HEK293 (cell line): ENCODE measurements at regions not wholly inside any gene's neighbourhood (a gene's known extent, or its start where the extent isn't known, plus 50 kb on each side); places are given as distances from the start of the nearest gene placed in this dataset.

ENCODE experiments used
- IKZF3 ChIP-seq: fragments of 450-650 bp; IDR thresholded peaks from 2 replicates; pipeline ENCODE4 v1.5.0; 2018; ENCODE audit warnings: missing biosample characterization, mild to moderate bottlenecking, missing genetic modification characterization, moderate library complexity
- OSR2 ChIP-seq: fragments of 450-650 bp; formaldehyde crosslinking; IDR thresholded peaks from 2 replicates; pipeline ENCODE4 v1.5.1; 2016; ENCODE audit warnings: missing biosample characterization, missing genetic modification characterization
- SCRT1 ChIP-seq: fragments of 450-650 bp; formaldehyde crosslinking; IDR thresholded peaks from 2 replicates; pipeline ENCODE4 v1.5.1; 2016; ENCODE audit warnings: missing biosample characterization, missing genetic modification characterization, borderline replicate concordance
- SETDB1 ChIP-seq: IDR thresholded peaks from one replicate; pipeline ENCODE4 v1.6.1; 2017; ENCODE audit warnings: mild to moderate bottlenecking, low read length, moderate library complexity, mixed read lengths; ENCODE audit not compliant: insufficient read length
- SP3 ChIP-seq: fragments of 450-650 bp; formaldehyde crosslinking; IDR thresholded peaks from 2 replicates; pipeline ENCODE4 v1.5.1; 2016; ENCODE audit warnings: missing biosample characterization, missing genetic modification characterization
- ZBTB48 ChIP-seq: fragments of 450-650 bp; formaldehyde crosslinking; IDR thresholded peaks from 2 replicates; pipeline ENCODE4 v1.5.1; 2016; ENCODE audit warnings: missing biosample characterization, missing genetic modification characterization
- ZNF140 ChIP-seq: fragments of 450-650 bp; formaldehyde crosslinking; IDR thresholded peaks from 2 replicates; pipeline ENCODE4 v1.5.1; 2016; ENCODE audit warnings: missing biosample characterization, missing genetic modification characterization
- ZNF266 ChIP-seq: fragments of 450-650 bp; formaldehyde crosslinking; IDR thresholded peaks from 2 replicates; pipeline ENCODE4 v1.5.1; 2016; ENCODE audit warnings: missing biosample characterization, missing genetic modification characterization, low read depth
- ZNF324 ChIP-seq: fragments of 450-650 bp; formaldehyde crosslinking; IDR thresholded peaks from 2 replicates; pipeline ENCODE4 v1.5.1; 2016; ENCODE audit warnings: missing biosample characterization, missing genetic modification characterization
- ZNF501 ChIP-seq: fragments of 450-650 bp; formaldehyde crosslinking; IDR thresholded peaks from 2 replicates; pipeline ENCODE4 v1.5.1; 2016; ENCODE audit warnings: missing biosample characterization, missing genetic modification characterization
- ZNF514 ChIP-seq: fragments of 450-650 bp; formaldehyde crosslinking; IDR thresholded peaks from 2 replicates; pipeline ENCODE4 v1.5.1; 2016; ENCODE audit warnings: missing biosample characterization, missing genetic modification characterization
- ZNF548 ChIP-seq: fragments of 450-650 bp; formaldehyde crosslinking; IDR thresholded peaks from 2 replicates; pipeline ENCODE4 v1.5.1; 2016; ENCODE audit warnings: missing biosample characterization, missing genetic modification characterization
- ZNF558 ChIP-seq: fragments of 450-650 bp; formaldehyde crosslinking; IDR thresholded peaks from 2 replicates; pipeline ENCODE4 v1.5.1; 2016; ENCODE audit warnings: missing biosample characterization, missing genetic modification characterization
- ZNF560 ChIP-seq: fragments of 450-650 bp; formaldehyde crosslinking; IDR thresholded peaks from 2 replicates; pipeline ENCODE4 v1.5.1; 2017; ENCODE audit warnings: missing biosample characterization, missing genetic modification characterization, borderline replicate concordance
- ZNF624 ChIP-seq: fragments of 450-650 bp; formaldehyde crosslinking; IDR thresholded peaks from 2 replicates; pipeline ENCODE4 v1.5.1; 2017; ENCODE audit warnings: missing biosample characterization, missing genetic modification characterization
- ZNF654 ChIP-seq: fragments of 450-650 bp; formaldehyde crosslinking; IDR thresholded peaks from 2 replicates; pipeline ENCODE4 v1.5.1; 2016; ENCODE audit warnings: low read depth, missing biosample characterization, missing genetic modification characterization
- ZNF76 ChIP-seq: fragments of 450-650 bp; formaldehyde crosslinking; IDR thresholded peaks from 2 replicates; pipeline ENCODE4; 2016; ENCODE audit warnings: low read depth, missing biosample characterization, missing genetic modification characterization, borderline replicate concordance
- ZXDB ChIP-seq: fragments of 450-650 bp; formaldehyde crosslinking; IDR thresholded peaks from 2 replicates; pipeline ENCODE4 v1.5.1; 2016; ENCODE audit warnings: missing biosample characterization, missing genetic modification characterization
- TF ChIP-seq, protein P1 (sequence below): fragments of 450-650 bp; formaldehyde crosslinking; IDR thresholded peaks from 2 replicates; pipeline ENCODE4 v1.5.1; 2016; ENCODE audit warnings: missing biosample characterization, missing genetic modification characterization
- TF ChIP-seq, protein P2 (sequence below): fragments of 450-650 bp; formaldehyde crosslinking; IDR thresholded peaks from 2 replicates; pipeline ENCODE4 v1.5.1; 2016; ENCODE audit warnings: missing biosample characterization, missing genetic modification characterization
- TF ChIP-seq, protein P3 (sequence below): fragments of 450-650 bp; formaldehyde crosslinking; IDR thresholded peaks from 2 replicates; pipeline ENCODE4 v1.5.1; 2016; ENCODE audit warnings: missing biosample characterization, missing genetic modification characterization, borderline replicate concordance
- TF ChIP-seq, protein P4 (sequence below): fragments of 450-650 bp; formaldehyde crosslinking; conservative IDR thresholded peaks from 2 replicates; pipeline ENCODE4 v1.5.1; 2016; ENCODE audit warnings: low read depth, missing biosample characterization, missing genetic modification characterization
- TF ChIP-seq, protein P5 (sequence below): fragments of 450-650 bp; formaldehyde crosslinking; IDR thresholded peaks from 2 replicates; pipeline ENCODE4; 2016; ENCODE audit warnings: missing biosample characterization, missing genetic modification characterization
- TF ChIP-seq, protein P6 (sequence below): fragments of 450-650 bp; formaldehyde crosslinking; IDR thresholded peaks from 2 replicates; pipeline ENCODE4 v1.5.1; 2016; ENCODE audit warnings: missing biosample characterization, missing genetic modification characterization, borderline replicate concordance

DNA sequence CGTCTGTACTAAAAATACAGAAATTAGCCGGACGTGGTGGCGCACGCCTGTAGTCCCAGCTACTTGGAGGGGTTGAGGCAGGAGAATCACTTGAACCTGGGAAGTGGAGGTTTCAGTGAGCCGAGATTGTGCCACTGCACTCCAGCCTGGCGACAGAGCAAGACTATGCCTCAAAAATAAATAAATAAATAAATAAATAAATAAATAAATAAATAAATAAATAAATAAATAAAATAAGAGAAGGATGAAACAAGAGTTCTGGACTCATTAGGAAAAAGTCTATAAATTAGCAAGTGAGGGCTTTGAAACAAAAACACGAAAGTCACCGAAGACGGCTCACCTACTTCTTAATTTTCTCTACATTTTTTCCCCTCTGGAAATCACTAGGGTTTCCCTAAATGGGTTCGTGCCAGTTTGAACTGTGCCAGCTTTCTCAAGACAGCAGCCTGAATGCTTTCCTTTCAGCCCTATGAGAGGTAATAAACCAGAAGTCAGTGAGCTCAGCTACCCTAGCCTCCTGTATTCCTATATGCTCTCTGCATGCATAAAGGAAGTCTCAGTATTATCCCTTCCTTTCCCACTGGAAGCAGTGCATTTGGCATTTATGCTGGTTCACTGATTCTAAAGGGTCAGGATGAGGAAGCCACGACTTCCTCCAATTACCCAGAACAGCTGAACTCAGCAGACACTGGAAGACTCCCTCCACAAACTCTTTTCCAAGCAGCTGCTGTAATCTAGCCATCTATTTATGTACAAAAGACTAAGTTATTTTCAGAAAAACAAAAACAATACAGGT lies 266.9 kb downstream of the ZBBX start (continued):
- TF ChIP-seq, protein P1, sequence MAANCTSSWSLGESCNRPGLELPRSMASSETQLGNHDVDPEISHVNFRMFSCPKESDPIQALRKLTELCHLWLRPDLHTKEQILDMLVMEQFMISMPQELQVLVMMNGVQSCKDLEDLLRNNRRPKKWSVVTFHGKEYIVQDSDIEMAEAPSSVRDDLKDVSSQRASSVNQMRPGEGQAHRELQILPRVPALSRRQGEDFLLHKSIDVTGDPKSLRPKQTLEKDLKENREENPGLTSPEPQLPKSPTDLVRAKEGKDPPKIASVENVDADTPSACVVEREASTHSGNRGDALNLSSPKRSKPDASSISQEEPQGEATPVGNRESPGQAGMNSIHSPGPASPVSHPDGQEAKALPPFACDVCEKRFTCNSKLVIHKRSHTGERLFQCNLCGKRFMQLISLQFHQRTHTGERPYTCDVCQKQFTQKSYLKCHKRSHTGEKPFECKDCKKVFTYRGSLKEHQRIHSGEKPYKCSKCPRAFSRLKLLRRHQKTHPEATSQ (tag by site-specific recombination): no peak
- TF ChIP-seq, protein P2, sequence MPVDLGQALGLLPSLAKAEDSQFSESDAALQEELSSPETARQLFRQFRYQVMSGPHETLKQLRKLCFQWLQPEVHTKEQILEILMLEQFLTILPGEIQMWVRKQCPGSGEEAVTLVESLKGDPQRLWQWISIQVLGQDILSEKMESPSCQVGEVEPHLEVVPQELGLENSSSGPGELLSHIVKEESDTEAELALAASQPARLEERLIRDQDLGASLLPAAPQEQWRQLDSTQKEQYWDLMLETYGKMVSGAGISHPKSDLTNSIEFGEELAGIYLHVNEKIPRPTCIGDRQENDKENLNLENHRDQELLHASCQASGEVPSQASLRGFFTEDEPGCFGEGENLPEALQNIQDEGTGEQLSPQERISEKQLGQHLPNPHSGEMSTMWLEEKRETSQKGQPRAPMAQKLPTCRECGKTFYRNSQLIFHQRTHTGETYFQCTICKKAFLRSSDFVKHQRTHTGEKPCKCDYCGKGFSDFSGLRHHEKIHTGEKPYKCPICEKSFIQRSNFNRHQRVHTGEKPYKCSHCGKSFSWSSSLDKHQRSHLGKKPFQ (tag by site-specific recombination): no peak
- TF ChIP-seq ZNF324 (tag by site-specific recombination) (no peak), ZNF624 (tag by site-specific recombination) (no peak), ZXDB (peak; percentile 30; the same call in 1 of the 2 replicates), ZNF560 (tag by site-specific recombination) (peak; percentile 62; the same call in 1 of the 2 replicates), ZBTB48 (tag by site-specific recombination) (no peak), SCRT1 (tag by site-specific recombination) (no peak), ZNF558 (tag by site-specific recombination) (peak; percentile 46; the same call in 1 of the 2 replicates), ZNF548 (tag by site-specific recombination) (no peak), ZNF514 (tag by site-specific recombination) (no peak), OSR2 (tag by site-specific recombination) (no peak), ZNF76 (tag by site-specific recombination) (no peak), ZNF501 (tag by site-specific recombination) (0 out of 2 replicates have a peak, but pooled peaks have one; percentile 25), SP3 (tag by site-specific recombination) (no peak), SETDB1 (no peak), IKZF3 (no peak), ZNF654 (tag by site-specific recombination) (peak; percentile 37; the same call in 1 of the 2 replicates), ZNF140 (tag by site-specific recombination) (peak; percentile 68; the same call in 1 of the 2 replicates), ZNF266 (tag by site-specific recombination) (0 out of 2 replicates have a peak, but pooled peaks have one; percentile 17)
- TF ChIP-seq, protein P3, sequence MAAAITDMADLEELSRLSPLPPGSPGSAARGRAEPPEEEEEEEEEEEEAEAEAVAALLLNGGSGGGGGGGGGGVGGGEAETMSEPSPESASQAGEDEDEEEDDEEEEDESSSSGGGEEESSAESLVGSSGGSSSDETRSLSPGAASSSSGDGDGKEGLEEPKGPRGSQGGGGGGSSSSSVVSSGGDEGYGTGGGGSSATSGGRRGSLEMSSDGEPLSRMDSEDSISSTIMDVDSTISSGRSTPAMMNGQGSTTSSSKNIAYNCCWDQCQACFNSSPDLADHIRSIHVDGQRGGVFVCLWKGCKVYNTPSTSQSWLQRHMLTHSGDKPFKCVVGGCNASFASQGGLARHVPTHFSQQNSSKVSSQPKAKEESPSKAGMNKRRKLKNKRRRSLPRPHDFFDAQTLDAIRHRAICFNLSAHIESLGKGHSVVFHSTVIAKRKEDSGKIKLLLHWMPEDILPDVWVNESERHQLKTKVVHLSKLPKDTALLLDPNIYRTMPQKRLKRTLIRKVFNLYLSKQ (tag by site-specific recombination): 0 out of 2 replicates have a peak, but pooled peaks have one; percentile 58
- TF ChIP-seq, protein P4, sequence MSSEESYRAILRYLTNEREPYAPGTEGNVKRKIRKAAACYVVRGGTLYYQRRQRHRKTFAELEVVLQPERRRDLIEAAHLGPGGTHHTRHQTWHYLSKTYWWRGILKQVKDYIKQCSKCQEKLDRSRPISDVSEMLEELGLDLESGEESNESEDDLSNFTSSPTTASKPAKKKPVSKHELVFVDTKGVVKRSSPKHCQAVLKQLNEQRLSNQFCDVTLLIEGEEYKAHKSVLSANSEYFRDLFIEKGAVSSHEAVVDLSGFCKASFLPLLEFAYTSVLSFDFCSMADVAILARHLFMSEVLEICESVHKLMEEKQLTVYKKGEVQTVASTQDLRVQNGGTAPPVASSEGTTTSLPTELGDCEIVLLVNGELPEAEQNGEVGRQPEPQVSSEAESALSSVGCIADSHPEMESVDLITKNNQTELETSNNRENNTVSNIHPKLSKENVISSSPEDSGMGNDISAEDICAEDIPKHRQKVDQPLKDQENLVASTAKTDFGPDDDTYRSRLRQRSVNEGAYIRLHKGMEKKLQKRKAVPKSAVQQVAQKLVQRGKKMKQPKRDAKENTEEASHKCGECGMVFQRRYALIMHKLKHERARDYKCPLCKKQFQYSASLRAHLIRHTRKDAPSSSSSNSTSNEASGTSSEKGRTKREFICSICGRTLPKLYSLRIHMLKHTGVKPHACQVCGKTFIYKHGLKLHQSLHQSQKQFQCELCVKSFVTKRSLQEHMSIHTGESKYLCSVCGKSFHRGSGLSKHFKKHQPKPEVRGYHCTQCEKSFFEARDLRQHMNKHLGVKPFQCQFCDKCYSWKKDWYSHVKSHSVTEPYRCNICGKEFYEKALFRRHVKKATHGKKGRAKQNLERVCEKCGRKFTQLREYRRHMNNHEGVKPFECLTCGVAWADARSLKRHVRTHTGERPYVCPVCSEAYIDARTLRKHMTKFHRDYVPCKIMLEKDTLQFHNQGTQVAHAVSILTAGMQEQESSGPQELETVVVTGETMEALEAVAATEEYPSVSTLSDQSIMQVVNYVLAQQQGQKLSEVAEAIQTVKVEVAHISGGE (tag by site-specific recombination): peak; percentile 79
- TF ChIP-seq, protein P5, sequence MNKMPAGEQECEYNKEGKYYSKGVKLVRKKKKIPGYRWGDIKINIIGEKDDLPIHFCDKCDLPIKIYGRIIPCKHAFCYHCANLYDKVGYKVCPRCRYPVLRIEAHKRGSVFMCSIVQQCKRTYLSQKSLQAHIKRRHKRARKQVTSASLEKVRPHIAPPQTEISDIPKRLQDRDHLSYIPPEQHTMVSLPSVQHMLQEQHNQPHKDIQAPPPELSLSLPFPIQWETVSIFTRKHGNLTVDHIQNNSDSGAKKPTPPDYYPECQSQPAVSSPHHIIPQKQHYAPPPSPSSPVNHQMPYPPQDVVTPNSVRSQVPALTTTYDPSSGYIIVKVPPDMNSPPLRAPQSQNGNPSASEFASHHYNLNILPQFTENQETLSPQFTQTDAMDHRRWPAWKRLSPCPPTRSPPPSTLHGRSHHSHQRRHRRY (tag by site-specific recombination): no peak
- TF ChIP-seq, protein P6, sequence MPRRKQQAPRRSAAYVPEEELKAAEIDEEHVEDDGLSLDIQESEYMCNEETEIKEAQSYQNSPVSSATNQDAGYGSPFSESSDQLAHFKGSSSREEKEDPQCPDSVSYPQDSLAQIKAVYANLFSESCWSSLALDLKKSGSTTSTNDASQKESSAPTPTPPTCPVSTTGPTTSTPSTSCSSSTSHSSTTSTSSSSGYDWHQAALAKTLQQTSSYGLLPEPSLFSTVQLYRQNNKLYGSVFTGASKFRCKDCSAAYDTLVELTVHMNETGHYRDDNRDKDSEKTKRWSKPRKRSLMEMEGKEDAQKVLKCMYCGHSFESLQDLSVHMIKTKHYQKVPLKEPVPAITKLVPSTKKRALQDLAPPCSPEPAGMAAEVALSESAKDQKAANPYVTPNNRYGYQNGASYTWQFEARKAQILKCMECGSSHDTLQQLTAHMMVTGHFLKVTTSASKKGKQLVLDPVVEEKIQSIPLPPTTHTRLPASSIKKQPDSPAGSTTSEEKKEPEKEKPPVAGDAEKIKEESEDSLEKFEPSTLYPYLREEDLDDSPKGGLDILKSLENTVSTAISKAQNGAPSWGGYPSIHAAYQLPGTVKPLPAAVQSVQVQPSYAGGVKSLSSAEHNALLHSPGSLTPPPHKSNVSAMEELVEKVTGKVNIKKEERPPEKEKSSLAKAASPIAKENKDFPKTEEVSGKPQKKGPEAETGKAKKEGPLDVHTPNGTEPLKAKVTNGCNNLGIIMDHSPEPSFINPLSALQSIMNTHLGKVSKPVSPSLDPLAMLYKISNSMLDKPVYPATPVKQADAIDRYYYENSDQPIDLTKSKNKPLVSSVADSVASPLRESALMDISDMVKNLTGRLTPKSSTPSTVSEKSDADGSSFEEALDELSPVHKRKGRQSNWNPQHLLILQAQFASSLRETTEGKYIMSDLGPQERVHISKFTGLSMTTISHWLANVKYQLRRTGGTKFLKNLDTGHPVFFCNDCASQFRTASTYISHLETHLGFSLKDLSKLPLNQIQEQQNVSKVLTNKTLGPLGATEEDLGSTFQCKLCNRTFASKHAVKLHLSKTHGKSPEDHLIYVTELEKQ (tag by site-specific recombination): no peak
